ENCODE measurements at regions not wholly inside any gene's neighbourhood (a gene's known extent, or its start where the extent isn't known, plus 50 kb on each side); places are given as distances from the start of the nearest gene placed in this dataset.

DNA sequence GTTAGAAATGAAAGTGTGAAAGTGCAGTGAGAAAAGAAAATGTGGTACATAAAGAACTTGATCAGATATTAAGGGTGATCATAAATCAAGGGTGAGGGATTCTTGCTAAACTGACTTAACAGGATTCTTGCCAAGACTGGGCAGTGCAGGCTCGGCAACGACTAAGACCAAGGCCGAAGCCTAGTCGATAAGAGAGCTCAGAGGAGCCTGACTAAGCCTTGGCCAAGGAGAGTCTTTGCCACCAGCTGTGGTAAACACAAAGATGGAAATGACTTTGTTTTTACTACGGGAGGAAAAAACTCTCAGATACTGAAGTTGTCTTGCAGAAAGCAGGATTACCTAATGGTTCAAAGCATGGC lies 196.6 kb downstream of the LY86 start:
- TF ChIP-seq EZH2 (IDR thresholded peaks at IDR 0.05; ENCODE audit: borderline replicate concordance, low read length) = no peak
- TF ChIP-seq, protein P1, sequence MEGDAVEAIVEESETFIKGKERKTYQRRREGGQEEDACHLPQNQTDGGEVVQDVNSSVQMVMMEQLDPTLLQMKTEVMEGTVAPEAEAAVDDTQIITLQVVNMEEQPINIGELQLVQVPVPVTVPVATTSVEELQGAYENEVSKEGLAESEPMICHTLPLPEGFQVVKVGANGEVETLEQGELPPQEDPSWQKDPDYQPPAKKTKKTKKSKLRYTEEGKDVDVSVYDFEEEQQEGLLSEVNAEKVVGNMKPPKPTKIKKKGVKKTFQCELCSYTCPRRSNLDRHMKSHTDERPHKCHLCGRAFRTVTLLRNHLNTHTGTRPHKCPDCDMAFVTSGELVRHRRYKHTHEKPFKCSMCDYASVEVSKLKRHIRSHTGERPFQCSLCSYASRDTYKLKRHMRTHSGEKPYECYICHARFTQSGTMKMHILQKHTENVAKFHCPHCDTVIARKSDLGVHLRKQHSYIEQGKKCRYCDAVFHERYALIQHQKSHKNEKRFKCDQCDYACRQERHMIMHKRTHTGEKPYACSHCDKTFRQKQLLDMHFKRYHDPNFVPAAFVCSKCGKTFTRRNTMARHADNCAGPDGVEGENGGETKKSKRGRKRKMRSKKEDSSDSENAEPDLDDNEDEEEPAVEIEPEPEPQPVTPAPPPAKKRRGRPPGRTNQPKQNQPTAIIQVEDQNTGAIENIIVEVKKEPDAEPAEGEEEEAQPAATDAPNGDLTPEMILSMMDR (IDR thresholded peaks at IDR 0.05; ENCODE audit: low read length) = no peak
- H3K4me2 ChIP-seq (ENCODE audit: low read length) = no peak overlapping the region
- H3K9ac ChIP-seq (ENCODE audit: low read length) = no peak overlapping the region
- H2AFZ ChIP-seq (ENCODE audit: low read length) = no peak overlapping the region
- no peak overlapping the region for H3K4me3 ChIP-seq (ENCODE audit: low read depth, low read length, poor library complexity, severe bottlenecking)
- no peaks in the 10 kb centered on the region for H3K4me1 ChIP-seq (ENCODE audit: insufficient read depth, low read length, severe bottlenecking)
- H3F3A ChIP-seq (ENCODE audit: insufficient read depth, low read length) = no peaks in the 10 kb centered on the region
- H3K36me3 ChIP-seq (ENCODE audit: insufficient read depth, low read length) = no peaks in the 10 kb centered on the region
- H4K20me1 ChIP-seq (ENCODE audit: insufficient read depth, low read length) = no peaks in the 10 kb centered on the region
- no peaks in the 10 kb centered on the region for H3K9me3 ChIP-seq (ENCODE audit: low read length)
- no peak overlapping the region for H3K27ac ChIP-seq (ENCODE audit: low read depth, low read length, poor library complexity, severe bottlenecking)
- H3K79me2 ChIP-seq (ENCODE audit: insufficient read depth, low read length) = no peaks in the 10 kb centered on the region
- H3K27me3 ChIP-seq (ENCODE audit: insufficient read depth, low read length) = peaks cover 1% of the 10 kb centered on the region; the same call in 1 of the 2 replicates
- no peaks in the 10 kb centered on the region for H3K9me2 ChIP-seq (ENCODE audit: low read depth, low read length)

DNA sequence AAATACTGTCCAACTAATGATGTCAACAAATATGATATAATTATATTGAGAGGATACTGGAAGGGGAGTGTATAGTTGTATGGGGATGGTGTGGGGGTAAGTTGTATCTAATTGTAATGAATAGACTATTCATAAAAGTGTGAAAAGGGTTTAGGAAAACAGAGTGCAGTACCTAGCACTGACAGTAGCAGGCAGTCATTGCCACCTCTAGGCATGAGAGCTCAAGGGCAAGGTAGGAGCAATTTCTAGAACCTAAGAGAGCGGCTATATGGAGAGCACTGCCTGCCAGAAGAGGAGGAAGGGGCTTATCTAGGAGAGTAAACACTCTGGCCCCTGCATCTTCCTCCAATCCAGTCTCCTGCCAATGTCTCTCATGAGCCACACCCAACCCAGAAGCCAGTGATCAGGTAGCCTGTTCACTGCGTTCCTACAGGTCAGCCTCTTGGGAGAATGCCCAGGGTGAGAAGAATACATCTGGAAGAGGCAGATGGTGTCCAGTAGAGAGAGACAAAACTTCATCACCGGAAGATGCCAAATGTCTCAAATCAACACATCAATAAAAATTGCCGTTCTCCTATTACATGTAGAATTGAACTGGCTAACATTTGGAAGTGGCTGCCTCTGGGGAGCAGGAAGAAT lies 200.0 kb downstream of the LY86 start:
- Histone ChIP-seq H3K27ac (ENCODE audit: low read depth, low read length, poor library complexity, severe bottlenecking) (no peak overlapping the region), H4K20me1 (ENCODE audit: insufficient read depth, low read length) (no peaks in the 10 kb centered on the region), H3K9ac (ENCODE audit: low read length) (no peak overlapping the region), H3K27me3 (ENCODE audit: insufficient read depth, low read length) (no peaks in the 10 kb centered on the region; the same call in 1 of the 2 replicates), H3K9me3 (ENCODE audit: low read length) (no peaks in the 10 kb centered on the region), H3K4me3 (ENCODE audit: low read depth, low read length, poor library complexity, severe bottlenecking) (no peak overlapping the region), H3K4me2 (ENCODE audit: low read length) (no peak overlapping the region), H3K36me3 (ENCODE audit: insufficient read depth, low read length) (no peaks in the 10 kb centered on the region), H3K9me2 (ENCODE audit: low read depth, low read length) (no peaks in the 10 kb centered on the region), H3K4me1 (ENCODE audit: insufficient read depth, low read length, severe bottlenecking) (no peaks in the 10 kb centered on the region), H3F3A (ENCODE audit: insufficient read depth, low read length) (no peaks in the 10 kb centered on the region), H3K79me2 (ENCODE audit: insufficient read depth, low read length) (no peaks in the 10 kb centered on the region), H2AFZ (ENCODE audit: low read length) (no peak overlapping the region)
- no peak for TF ChIP-seq EZH2 (IDR thresholded peaks at IDR 0.05; ENCODE audit: borderline replicate concordance, low read length)
- TF ChIP-seq, protein P1 (IDR thresholded peaks at IDR 0.05; ENCODE audit: low read length) = peak; percentile 66

DNA sequence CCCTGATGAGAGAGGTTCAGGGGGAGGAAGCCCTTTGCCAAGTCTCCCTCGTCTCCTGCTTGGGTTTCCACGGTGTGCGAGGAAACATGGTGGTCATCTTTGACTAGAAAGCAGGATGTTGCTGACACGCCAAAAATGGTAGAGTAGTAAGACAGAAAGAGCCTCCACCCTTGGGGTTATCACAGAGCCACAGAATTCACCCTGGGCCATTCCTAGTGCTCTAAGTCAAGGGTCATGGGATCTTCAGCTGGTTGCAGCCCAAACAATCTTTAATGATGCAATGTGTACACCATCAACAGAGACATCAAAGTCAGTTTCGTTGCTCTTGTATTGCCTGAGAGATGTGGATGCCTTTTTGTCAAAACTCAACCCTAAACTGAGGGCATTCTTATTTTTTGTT lies 201.9 kb downstream of the LY86 start:
- no peaks in the 10 kb centered on the region for H4K20me1 ChIP-seq (ENCODE audit: insufficient read depth, low read length)
- no peaks in the 10 kb centered on the region for H3F3A ChIP-seq (ENCODE audit: insufficient read depth, low read length)
- H3K4me1 ChIP-seq (ENCODE audit: insufficient read depth, low read length, severe bottlenecking) = no peaks in the 10 kb centered on the region
- no peak overlapping the region for H3K9ac ChIP-seq (ENCODE audit: low read length)
- H3K9me3 ChIP-seq (ENCODE audit: low read length) = no peaks in the 10 kb centered on the region
- TF ChIP-seq, protein P1 (IDR thresholded peaks at IDR 0.05; ENCODE audit: low read length) = no peak
- H3K9me2 ChIP-seq (ENCODE audit: low read depth, low read length) = no peaks in the 10 kb centered on the region
- no peaks in the 10 kb centered on the region for H3K36me3 ChIP-seq (ENCODE audit: insufficient read depth, low read length)
- no peaks in the 10 kb centered on the region for H3K79me2 ChIP-seq (ENCODE audit: insufficient read depth, low read length)
- H3K4me2 ChIP-seq (ENCODE audit: low read length) = no peak overlapping the region
- H3K27ac ChIP-seq (ENCODE audit: low read depth, low read length, poor library complexity, severe bottlenecking) = no peak overlapping the region
- H2AFZ ChIP-seq (ENCODE audit: low read length) = no peak overlapping the region
- H3K4me3 ChIP-seq (ENCODE audit: low read depth, low read length, poor library complexity, severe bottlenecking) = no peak overlapping the region
- no peaks in the 10 kb centered on the region; the same call in 1 of the 2 replicates for H3K27me3 ChIP-seq (ENCODE audit: insufficient read depth, low read length)
